ENCODE measurements at regions not wholly inside any gene's neighbourhood (a gene's known extent, or its start where the extent isn't known, plus 50 kb on each side); places are given as distances from the start of the nearest gene placed in this dataset.

DNA sequence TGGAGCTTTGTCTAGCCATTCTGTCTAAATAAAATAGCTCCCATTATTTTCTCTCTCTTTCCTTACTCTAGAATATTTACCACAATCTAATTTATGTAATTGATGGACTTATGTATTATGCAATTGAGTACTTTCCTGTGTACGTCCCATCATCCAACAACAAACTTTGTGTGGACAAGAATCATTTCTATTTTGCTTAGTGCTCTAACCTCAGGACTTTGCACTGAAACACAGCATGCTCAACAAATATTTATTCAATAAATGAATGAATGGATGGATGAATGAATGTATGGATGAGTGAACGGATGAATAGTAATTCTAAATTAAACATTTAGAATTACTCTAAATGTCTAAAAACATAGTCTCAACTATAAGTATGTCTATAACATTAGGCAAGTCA is 115.2 kb upstream of the RORA start:
- no peaks in the 10 kb centered on the region for H3K4me1 ChIP-seq (ENCODE audit: control insufficient read depth, insufficient read depth, low read length)
- no peaks in the 10 kb centered on the region for H3K9me3 ChIP-seq (ENCODE audit: control insufficient read depth, low read length)
- H3K36me3 Mint-ChIP-seq (ENCODE audit: low read depth), result no peaks in the 10 kb centered on the region
- H3K27me3 Mint-ChIP-seq (ENCODE audit: insufficient read depth), result no peaks in the 10 kb centered on the region
- peaks cover 12% of the 10 kb centered on the region for H3K9me3 Mint-ChIP-seq
- TF ChIP-seq, protein P1, sequence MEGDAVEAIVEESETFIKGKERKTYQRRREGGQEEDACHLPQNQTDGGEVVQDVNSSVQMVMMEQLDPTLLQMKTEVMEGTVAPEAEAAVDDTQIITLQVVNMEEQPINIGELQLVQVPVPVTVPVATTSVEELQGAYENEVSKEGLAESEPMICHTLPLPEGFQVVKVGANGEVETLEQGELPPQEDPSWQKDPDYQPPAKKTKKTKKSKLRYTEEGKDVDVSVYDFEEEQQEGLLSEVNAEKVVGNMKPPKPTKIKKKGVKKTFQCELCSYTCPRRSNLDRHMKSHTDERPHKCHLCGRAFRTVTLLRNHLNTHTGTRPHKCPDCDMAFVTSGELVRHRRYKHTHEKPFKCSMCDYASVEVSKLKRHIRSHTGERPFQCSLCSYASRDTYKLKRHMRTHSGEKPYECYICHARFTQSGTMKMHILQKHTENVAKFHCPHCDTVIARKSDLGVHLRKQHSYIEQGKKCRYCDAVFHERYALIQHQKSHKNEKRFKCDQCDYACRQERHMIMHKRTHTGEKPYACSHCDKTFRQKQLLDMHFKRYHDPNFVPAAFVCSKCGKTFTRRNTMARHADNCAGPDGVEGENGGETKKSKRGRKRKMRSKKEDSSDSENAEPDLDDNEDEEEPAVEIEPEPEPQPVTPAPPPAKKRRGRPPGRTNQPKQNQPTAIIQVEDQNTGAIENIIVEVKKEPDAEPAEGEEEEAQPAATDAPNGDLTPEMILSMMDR (conservative IDR thresholded peaks at IDR 0.05), result no peak
- H3K27ac Mint-ChIP-seq, result no peak overlapping the region
- no peaks in the 10 kb centered on the region for H3K27me3 ChIP-seq (ENCODE audit: control insufficient read depth, insufficient read depth, low read length, poor library complexity, severe bottlenecking)
- no peak overlapping the region for H3K9ac ChIP-seq (ENCODE audit: extremely low read depth, low read length, poor library complexity, severe bottlenecking)
- no peaks in the 10 kb centered on the region for H3K4me1 Mint-ChIP-seq
- DNase-seq, result no peak
- 100% methylated on average over 1 of the region's 2 CpGs; no CpG with 5 or more reads in 1 of the 2 experiments for WGBS, 2 experiments (ENCODE audit: insufficient coverage in 1 of 2, insufficient read length in 1 of 2)
- H3K4me3 Mint-ChIP-seq, result no peak overlapping the region
- no peak overlapping the region for H3K27ac ChIP-seq (ENCODE audit: low read depth, low read length)
- no peak overlapping the region for H3K4me3 ChIP-seq (ENCODE audit: low read length)
- H3K36me3 ChIP-seq (ENCODE audit: control insufficient read depth, insufficient read depth, low read length), result no peaks in the 10 kb centered on the region

- TF ChIP-seq, protein P1 (conservative IDR thresholded peaks at IDR 0.05), result no peak
- no peaks in the 10 kb centered on the region for H3K4me1 ChIP-seq (ENCODE audit: control insufficient read depth, insufficient read depth, low read length)
- no peaks in the 10 kb centered on the region for H3K27me3 ChIP-seq (ENCODE audit: control insufficient read depth, insufficient read depth, low read length, poor library complexity, severe bottlenecking)
- no peak overlapping the region for H3K9ac ChIP-seq (ENCODE audit: extremely low read depth, low read length, poor library complexity, severe bottlenecking)
- H3K4me3 Mint-ChIP-seq, result no peak overlapping the region
- no peak overlapping the region for H3K27ac ChIP-seq (ENCODE audit: low read depth, low read length)
- DNase-seq, result no peak
- H3K9me3 Mint-ChIP-seq, result peaks cover 12% of the 10 kb centered on the region
- no peaks in the 10 kb centered on the region for H3K36me3 Mint-ChIP-seq (ENCODE audit: low read depth)
- no peak overlapping the region for H3K27ac Mint-ChIP-seq
- H3K4me1 Mint-ChIP-seq, result no peaks in the 10 kb centered on the region
- WGBS, 2 experiments (ENCODE audit: insufficient coverage in 1 of 2, insufficient read length in 1 of 2), result 91 to 100% methylated on average over 1 to 2 of the region's 2 CpGs
- no peaks in the 10 kb centered on the region for H3K27me3 Mint-ChIP-seq (ENCODE audit: insufficient read depth)
- no peaks in the 10 kb centered on the region for H3K9me3 ChIP-seq (ENCODE audit: control insufficient read depth, low read length)
- H3K36me3 ChIP-seq (ENCODE audit: control insufficient read depth, insufficient read depth, low read length), result no peaks in the 10 kb centered on the region
- no peak overlapping the region for H3K4me3 ChIP-seq (ENCODE audit: low read length)
Observed at GRCh38 chr15:61342390-61342789, 113.3 kb upstream of the RORA start.

DNA sequence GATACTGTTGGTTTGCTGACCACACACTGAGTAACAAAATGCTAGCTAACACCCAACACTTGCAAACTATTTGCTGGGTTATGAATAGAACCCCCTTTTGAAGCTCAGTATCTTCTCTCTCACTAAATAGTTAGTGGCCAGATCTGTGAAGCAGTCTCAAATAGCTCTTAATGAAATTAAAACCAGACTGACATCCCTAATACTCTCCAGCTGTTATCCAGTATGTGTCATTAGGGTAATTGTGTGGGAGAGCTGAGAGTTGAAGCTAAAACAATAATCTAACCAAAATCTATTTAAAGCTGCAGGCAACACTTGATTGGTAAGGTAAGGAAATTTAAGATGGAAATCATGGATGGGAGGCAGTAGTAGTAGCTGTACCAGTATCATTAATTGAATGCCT is 110.4 kb upstream of the RORA start:
- no peaks in the 10 kb centered on the region for H3K9me3 ChIP-seq (ENCODE audit: control insufficient read depth, low read length)
- H3K36me3 ChIP-seq (ENCODE audit: control insufficient read depth, insufficient read depth, low read length), result no peaks in the 10 kb centered on the region
- Mint-ChIP-seq H3K27me3 (ENCODE audit: insufficient read depth) (no peaks in the 10 kb centered on the region), H3K4me1 (peaks cover 6% of the 10 kb centered on the region), H3K9me3 (peaks cover 4% of the 10 kb centered on the region), H3K36me3 (ENCODE audit: low read depth) (no peaks in the 10 kb centered on the region), H3K27ac (no peak overlapping the region), H3K4me3 (no peak overlapping the region)
- no peak overlapping the region for H3K9ac ChIP-seq (ENCODE audit: extremely low read depth, low read length, poor library complexity, severe bottlenecking)
- no peaks in the 10 kb centered on the region for H3K27me3 ChIP-seq (ENCODE audit: control insufficient read depth, insufficient read depth, low read length, poor library complexity, severe bottlenecking)
- no peaks in the 10 kb centered on the region for H3K4me1 ChIP-seq (ENCODE audit: control insufficient read depth, insufficient read depth, low read length)
- H3K4me3 ChIP-seq (ENCODE audit: low read length), result no peak overlapping the region
- no peak overlapping the region for H3K27ac ChIP-seq (ENCODE audit: low read depth, low read length)
- no peak for DNase-seq
- TF ChIP-seq, protein P1 (conservative IDR thresholded peaks at IDR 0.05), result no peak

Measured in endodermal cell (in vitro differentiated cells).